Spinal cord (tissue), 9 donors: ENCODE measurements at regions not wholly inside any gene's neighbourhood (a gene's known extent, or its start where the extent isn't known, plus 50 kb on each side); places are given as distances from the start of the nearest gene placed in this dataset.

Experiments
- DNase-seq, 6 donors: peaks; one replicate each; pipeline versions ENCODE4 v3.0.0 to v3.0.0-alpha.2; 2013 to 2015; ENCODE audit warnings: low spot score in 6 of 6, low read depth in 4 of 6
- H3K27ac ChIP-seq: one replicate; pipeline ENCODE4 v1.5.1; 2013; ENCODE audit warnings: low read depth, low read length, control low read depth
- H3K27me3 ChIP-seq: one replicate; pipeline ENCODE4 v1.6.1; 2013; ENCODE audit warnings: low read length; ENCODE audit not compliant: control insufficient read depth, insufficient read depth
- H3K36me3 ChIP-seq: one replicate; pipeline ENCODE4 v1.6.1; 2013; ENCODE audit warnings: low read length; ENCODE audit not compliant: control insufficient read depth, insufficient read depth
- H3K4me1 ChIP-seq: one replicate; pipeline ENCODE4 v1.6.1; 2013; ENCODE audit warnings: low read length; ENCODE audit not compliant: control insufficient read depth, insufficient read depth
- H3K4me3 ChIP-seq: one replicate; pipeline ENCODE4 v1.5.1; 2013; ENCODE audit warnings: low read depth, low read length, control low read depth
- H3K9me3 ChIP-seq: one replicate; pipeline ENCODE4 v1.6.1; 2013; ENCODE audit warnings: low read length; ENCODE audit not compliant: control insufficient read depth, insufficient read depth
- WGBS: methylation state at CpG from one replicate; pipeline ENCODE4 v1.1.5; 2013; ENCODE audit warnings: missing lambda C conversion rate; ENCODE audit not compliant: insufficient coverage; 5-methylcytosine and 5-hydroxymethylcytosine counted together
- donor health status: healthy.

- 75% methylated on average over 5 of the region's 9 CpGs for WGBS
- DNase-seq, result no peak
- Histone ChIP-seq H3K9me3 (no peaks in the 10 kb centered on the region), H3K36me3 (peaks cover 7% of the 10 kb centered on the region), H3K27me3 (no peaks in the 10 kb centered on the region), H3K4me3 (no peak overlapping the region), H3K4me1 (peaks cover 78% of the 10 kb centered on the region), H3K27ac (no peak overlapping the region)
These were observed 127.7 kb downstream of the C9orf50 start for GRCh38 chr9:129493002-129493705.

- Histone ChIP-seq H3K9me3 (no peaks in the 10 kb centered on the region), H3K4me1 (peaks cover 80% of the 10 kb centered on the region), H3K27ac (peak overlapping the region; percentile 54), H3K36me3 (peaks cover 7% of the 10 kb centered on the region), H3K27me3 (no peaks in the 10 kb centered on the region), H3K4me3 (no peak overlapping the region)
- DNase-seq, result no peak
- WGBS, result 60% methylated on average over 7 of the region's 8 CpGs
These were observed 129.4 kb downstream of the C9orf50 start for GRCh38 chr9:129491487-129491855.

GRCh38 chr9:129490583-129491486 lies 130.1 kb downstream of the C9orf50 start:
- no peaks in the 10 kb centered on the region for H3K27me3 ChIP-seq
- 63% methylated on average over 8 of the region's 11 CpGs for WGBS
- no peak for DNase-seq
- H3K27ac ChIP-seq, result peak overlapping the region; percentile 54
- H3K4me3 ChIP-seq, result no peak overlapping the region
- H3K9me3 ChIP-seq, result no peaks in the 10 kb centered on the region
- H3K4me1 ChIP-seq, result peaks cover 80% of the 10 kb centered on the region
- H3K36me3 ChIP-seq, result peaks cover 7% of the 10 kb centered on the region

GRCh38 chr9:129489838-129490582 lies 130.9 kb downstream of the C9orf50 start:
- no peaks in the 10 kb centered on the region for H3K27me3 ChIP-seq
- WGBS, result 69% methylated on average over 14 of the region's 15 CpGs
- peaks cover 79% of the 10 kb centered on the region for H3K4me1 ChIP-seq
- peak overlapping the region; percentile 96 for H3K27ac ChIP-seq
- H3K36me3 ChIP-seq, result peaks cover 6% of the 10 kb centered on the region
- H3K4me3 ChIP-seq, result peak overlapping the region; percentile 12
- no peaks in the 10 kb centered on the region for H3K9me3 ChIP-seq
- DNase-seq, result no peak

GRCh38 chr9:129487658-129488483 lies 133.0 kb downstream of the C9orf50 start:
- peak in 3 of 6 donors; percentile 52 to 95 (median 94) for DNase-seq
- H3K4me1 ChIP-seq, result peaks cover 81% of the 10 kb centered on the region
- H3K4me3 ChIP-seq, result peak overlapping the region; percentile 32
- 5% methylated on average over 43 of the region's 46 CpGs for WGBS
- H3K27me3 ChIP-seq, result no peaks in the 10 kb centered on the region
- H3K9me3 ChIP-seq, result no peaks in the 10 kb centered on the region
- H3K36me3 ChIP-seq, result no peaks in the 10 kb centered on the region
- H3K27ac ChIP-seq, result peak overlapping the region; percentile 97

- Histone ChIP-seq H3K36me3 (no peaks in the 10 kb centered on the region), H3K27ac (peak overlapping the region; percentile 97), H3K4me3 (no peak overlapping the region), H3K4me1 (peaks cover 86% of the 10 kb centered on the region), H3K27me3 (no peaks in the 10 kb centered on the region), H3K9me3 (no peaks in the 10 kb centered on the region)
- WGBS, result 67% methylated on average over 11 of the region's 13 CpGs
- peak in 1 of 6 donors; percentile 71 for DNase-seq
These were observed 133.9 kb downstream of the C9orf50 start for GRCh38 chr9:129486756-129487657.

- H3K27me3 ChIP-seq, result no peaks in the 10 kb centered on the region
- H3K36me3 ChIP-seq, result no peaks in the 10 kb centered on the region
- 58% methylated on average over 7 of the region's 9 CpGs for WGBS
- no peaks in the 10 kb centered on the region for H3K9me3 ChIP-seq
- no peak overlapping the region for H3K4me3 ChIP-seq
- H3K4me1 ChIP-seq, result peaks cover 85% of the 10 kb centered on the region
- peak overlapping the region; percentile 99 for H3K27ac ChIP-seq
- DNase-seq, result no peak
These were observed 135.6 kb downstream of the C9orf50 start for GRCh38 chr9:129485145-129485774.

- no peaks in the 10 kb centered on the region for H3K9me3 ChIP-seq
- H3K4me1 ChIP-seq, result peaks cover 85% of the 10 kb centered on the region
- peak overlapping the region; percentile 99 for H3K27ac ChIP-seq
- no peaks in the 10 kb centered on the region for H3K27me3 ChIP-seq
- no peak overlapping the region for H3K4me3 ChIP-seq
- 61% methylated on average over 2 of the region's 11 CpGs for WGBS
- no peak for DNase-seq
- no peaks in the 10 kb centered on the region for H3K36me3 ChIP-seq
These were observed 136.4 kb downstream of the C9orf50 start for GRCh38 chr9:129484352-129485000.
